BLaER1 treated with 17β-estradiol and CSF1 and Interleukin-3, amounts not matched to agents 10 nM and 100 nM (cell line): ENCODE measurements at regions not wholly inside any gene's neighbourhood (a gene's known extent, or its start where the extent isn't known, plus 50 kb on each side); places are given as distances from the start of the nearest gene placed in this dataset.

Source experiments
- H3K27ac ChIP-seq, 11 experiments: shearing (Covaris generic); formaldehyde crosslinking; 2 replicates each; pipeline ENCODE4 v1.8.1; 2022
- H3K27me3 ChIP-seq, 11 experiments: shearing (Covaris generic); formaldehyde crosslinking; 2 replicates each; pipeline ENCODE4 v1.8.1; 2022
- H3K36me3 ChIP-seq, 11 experiments: shearing (Covaris generic); formaldehyde crosslinking; 2 replicates each; pipeline ENCODE4 v1.8.1; 2022
- H3K4me1 ChIP-seq, 10 experiments: shearing (Covaris generic); formaldehyde crosslinking; 2 replicates each; pipeline ENCODE4 v1.8.1; 2022
- H3K4me2 ChIP-seq, 11 experiments: shearing (Covaris generic); formaldehyde crosslinking; 2 replicates each; pipeline ENCODE4 v1.8.1; 2022
- H3K4me3 ChIP-seq, 10 experiments: shearing (Covaris generic); formaldehyde crosslinking; 2 replicates each; pipeline ENCODE4 v1.8.1; 2022
- H3K9ac ChIP-seq, 11 experiments: shearing (Covaris generic); formaldehyde crosslinking; 2 replicates each; pipeline ENCODE4 v1.8.1; 2022
- H3K9me3 ChIP-seq, 11 experiments: shearing (Covaris generic); formaldehyde crosslinking; replicated peaks in 1 of 11; 2 replicates each; pipeline ENCODE4 v1.8.1; 2022
- H4K20me1 ChIP-seq, 11 experiments: shearing (Covaris generic); formaldehyde crosslinking; 2 replicates each; pipeline ENCODE4 v1.8.1; 2022
- Cebpa-rat ChIP-seq, 11 experiments: shearing (Covaris generic); IDR thresholded peaks; 2 replicates each; pipeline ENCODE4 v1.8.1; 2022

DNA sequence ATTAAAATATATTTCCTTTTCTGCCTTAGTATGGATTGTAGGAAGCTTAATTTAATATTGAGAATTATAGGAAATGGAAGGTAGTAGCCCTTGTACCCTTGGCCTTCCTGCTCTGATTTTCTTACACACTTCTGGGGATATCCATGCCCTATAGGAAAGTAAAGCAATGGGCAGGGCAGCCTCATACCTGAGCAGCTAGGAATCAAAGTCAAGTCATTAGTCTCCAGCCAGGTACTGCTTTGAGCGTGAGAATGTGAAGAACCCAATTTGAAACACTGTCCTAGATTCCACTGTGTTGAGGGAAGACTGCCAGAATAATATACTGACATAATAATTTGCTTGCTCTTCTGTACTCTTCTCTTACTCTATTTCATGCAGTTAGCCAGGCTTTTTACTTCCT, 51.0 kb upstream of the L3MBTL3 start:
- Histone ChIP-seq H4K20me1 (no peaks in the 10 kb centered on the region), H3K27me3 (no peaks in the 10 kb centered on the region), H3K4me1 (no peaks in the 10 kb centered on the region), H3K9me3 (peaks cover 0 to 6% (median 0%) of the 10 kb centered on the region in 11 experiments; a peak in 1 of 22 replicates), H3K4me3 (no peak overlapping the region), H3K4me2 (no peak overlapping the region), H3K9ac (no peak overlapping the region), H3K36me3 (no peaks in the 10 kb centered on the region), H3K27ac (no peak overlapping the region)
- no peak for TF ChIP-seq Cebpa-rat (IDR thresholded peaks at IDR 0.05)

DNA sequence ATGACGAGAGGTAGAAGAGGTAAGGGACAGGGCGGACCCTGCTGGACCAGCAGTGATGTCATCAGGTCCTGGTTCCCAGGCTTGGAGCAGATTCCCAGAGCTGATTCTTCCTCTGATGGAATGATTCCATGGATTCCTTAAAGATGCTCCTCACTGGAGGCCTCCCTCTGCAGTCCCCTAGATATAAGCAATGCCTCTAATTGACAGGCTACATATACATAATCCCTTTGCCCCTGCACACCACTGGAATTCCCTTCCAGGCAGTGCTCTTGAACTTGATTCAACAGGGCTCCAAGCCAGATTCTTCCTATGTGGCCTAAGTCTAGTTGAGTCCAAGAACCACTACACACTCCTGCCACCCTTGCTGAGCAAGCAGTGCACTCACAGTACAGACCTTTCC, 52.3 kb upstream of the L3MBTL3 start:
- Histone ChIP-seq H3K4me1 (no peaks in the 10 kb centered on the region), H4K20me1 (no peaks in the 10 kb centered on the region), H3K9me3 (peaks cover 0 to 6% (median 0%) of the 10 kb centered on the region in 11 experiments; a peak in 1 of 22 replicates), H3K36me3 (no peaks in the 10 kb centered on the region), H3K27me3 (no peaks in the 10 kb centered on the region), H3K9ac (no peak overlapping the region), H3K4me3 (no peak overlapping the region), H3K4me2 (no peak overlapping the region), H3K27ac (no peak overlapping the region)
- no peak for TF ChIP-seq Cebpa-rat (IDR thresholded peaks at IDR 0.05)

DNA sequence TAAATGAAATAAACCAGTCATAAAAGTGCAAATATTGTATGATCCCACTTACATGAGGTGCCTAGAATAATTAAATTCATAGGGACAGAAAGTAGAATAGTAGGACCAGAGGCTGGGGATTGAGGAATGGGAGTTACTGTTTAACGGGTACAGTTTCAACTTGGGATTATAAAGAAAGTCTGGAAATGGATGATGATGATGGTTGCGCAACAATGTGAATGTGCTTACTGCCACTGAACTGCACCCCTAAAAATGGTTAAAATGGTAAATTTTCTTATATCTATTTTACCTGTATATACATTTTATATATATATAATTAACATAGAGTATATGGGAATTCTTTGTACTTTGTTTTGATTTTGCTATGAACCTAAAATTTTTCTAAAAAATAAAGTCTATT, 53.3 kb upstream of the L3MBTL3 start:
- Histone ChIP-seq H3K9ac (no peak overlapping the region), H3K36me3 (no peaks in the 10 kb centered on the region), H3K27me3 (no peaks in the 10 kb centered on the region), H3K9me3 (peaks cover 0 to 6% (median 0%) of the 10 kb centered on the region in 11 experiments; a peak in 1 of 22 replicates), H3K4me1 (no peaks in the 10 kb centered on the region), H3K4me3 (no peak overlapping the region), H4K20me1 (no peaks in the 10 kb centered on the region), H3K4me2 (no peak overlapping the region), H3K27ac (no peak overlapping the region)
- TF ChIP-seq Cebpa-rat (IDR thresholded peaks at IDR 0.05): peak in 7 of 11 experiments; percentile 24 to 81 (median 43); a peak in 7 of 22 replicates

DNA sequence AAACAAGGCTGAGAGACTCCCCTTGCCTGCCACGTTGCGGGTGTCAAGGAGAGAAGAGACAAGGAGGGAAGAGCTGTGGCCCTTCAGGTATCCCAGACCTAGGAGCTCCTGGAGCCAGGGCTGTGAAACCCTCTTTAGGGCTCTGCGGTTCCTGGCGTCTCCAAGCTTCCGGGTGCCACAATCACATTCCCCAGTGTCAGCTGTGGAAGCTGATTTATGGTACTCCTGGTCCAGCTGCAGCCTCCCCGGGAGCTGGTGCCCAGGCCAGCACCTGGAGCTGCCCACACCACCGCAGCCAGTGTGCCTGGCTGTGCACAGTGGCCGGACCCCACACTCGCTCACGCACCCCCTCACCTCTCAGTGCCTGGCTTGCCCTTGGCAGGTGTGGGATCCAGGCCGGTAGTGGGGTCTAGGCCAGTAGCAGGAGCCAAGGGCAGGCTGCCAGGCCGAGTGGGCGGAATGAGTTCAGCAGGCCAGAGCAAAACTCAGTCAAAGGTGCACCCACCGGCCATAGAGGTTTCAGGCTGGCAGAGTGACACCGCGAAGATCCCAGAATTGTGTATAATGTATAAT, 58.9 kb upstream of the L3MBTL3 start:
- no peak for TF ChIP-seq Cebpa-rat (IDR thresholded peaks at IDR 0.05)
- Histone ChIP-seq H3K9ac (no peak overlapping the region), H3K36me3 (no peaks in the 10 kb centered on the region), H3K4me1 (no peaks in the 10 kb centered on the region), H3K4me3 (no peak overlapping the region), H3K4me2 (no peak overlapping the region), H3K27ac (no peak overlapping the region), H4K20me1 (no peaks in the 10 kb centered on the region), H3K9me3 (peaks cover 13 to 23% (median 19%) of the 10 kb centered on the region in 11 experiments), H3K27me3 (no peaks in the 10 kb centered on the region)

DNA sequence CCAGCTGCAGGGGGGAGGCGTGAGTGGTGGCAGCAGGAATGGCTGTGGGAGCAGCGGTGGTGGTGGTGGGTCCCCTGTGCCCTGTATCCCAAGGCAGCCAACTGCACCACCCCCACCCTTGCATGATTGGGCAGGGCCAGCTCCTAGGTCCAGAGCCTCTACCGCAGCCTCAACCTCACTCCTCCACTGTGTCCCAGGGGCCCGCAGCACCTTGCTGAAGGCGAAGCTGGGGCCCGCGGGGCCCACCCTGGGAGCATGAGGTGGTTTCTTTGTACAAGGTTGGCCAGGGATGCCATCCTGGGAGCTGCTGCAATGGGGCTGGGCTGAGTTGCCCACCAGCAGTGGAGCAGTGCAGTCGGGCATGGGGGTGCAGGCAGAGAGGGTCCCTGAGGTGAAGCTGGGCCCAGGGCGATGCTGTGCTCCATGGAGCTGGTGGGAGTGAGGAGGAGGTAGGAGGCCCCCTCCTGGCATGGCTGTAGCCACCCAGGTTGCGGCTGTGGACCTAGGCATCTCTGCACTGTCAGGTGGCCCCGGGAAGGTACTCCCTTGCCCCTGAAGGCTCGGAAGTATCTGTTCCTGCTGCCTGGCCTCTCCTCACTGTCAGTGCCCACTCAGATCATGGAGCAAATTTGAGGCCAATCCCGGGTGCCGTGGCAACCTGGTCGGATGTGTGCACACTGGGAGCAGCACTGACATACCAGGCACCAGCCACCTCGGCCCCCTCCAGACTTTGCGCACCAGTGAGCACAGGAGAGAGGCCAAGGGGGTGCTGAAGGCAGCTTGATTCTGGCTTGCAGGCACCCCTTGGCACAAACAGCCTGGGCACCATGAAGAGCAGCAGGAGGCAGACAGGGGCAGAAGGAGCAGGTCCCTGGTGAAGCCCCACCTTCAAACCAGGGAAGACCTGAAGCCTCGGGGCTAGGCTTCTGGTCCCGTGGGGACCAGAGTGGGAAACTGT, 60.2 kb upstream of the L3MBTL3 start:
- no peak for TF ChIP-seq Cebpa-rat (IDR thresholded peaks at IDR 0.05)
- Histone ChIP-seq H4K20me1 (no peaks in the 10 kb centered on the region), H3K36me3 (no peaks in the 10 kb centered on the region), H3K27me3 (no peaks in the 10 kb centered on the region), H3K4me1 (no peaks in the 10 kb centered on the region), H3K9ac (no peak overlapping the region), H3K27ac (no peak overlapping the region), H3K9me3 (peaks cover 13 to 22% (median 19%) of the 10 kb centered on the region in 11 experiments), H3K4me2 (no peak overlapping the region), H3K4me3 (no peak overlapping the region)

DNA sequence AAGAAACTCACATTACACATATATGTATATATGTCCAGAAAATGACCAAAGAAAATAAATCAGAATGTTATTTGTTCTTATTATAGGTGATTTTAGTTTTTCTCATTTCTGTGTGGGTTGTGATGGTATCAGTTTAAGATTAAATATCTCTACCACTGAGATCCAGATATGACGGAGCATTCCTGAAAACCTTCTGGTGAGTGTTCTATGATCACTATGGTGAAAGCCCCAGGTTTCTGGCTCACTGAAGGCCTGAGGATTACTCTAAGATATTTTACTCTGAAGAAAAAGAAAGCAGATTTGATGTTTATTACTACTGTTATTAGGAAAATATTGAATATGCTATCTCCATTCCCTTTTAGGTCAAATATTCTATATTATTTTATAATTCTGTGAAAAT, 62.8 kb upstream of the L3MBTL3 start:
- no peak for TF ChIP-seq Cebpa-rat (IDR thresholded peaks at IDR 0.05)
- H3K9me3 ChIP-seq: peaks cover 13 to 22% (median 19%) of the 10 kb centered on the region in 11 experiments
- H4K20me1 ChIP-seq: no peaks in the 10 kb centered on the region
- H3K4me2 ChIP-seq: no peak overlapping the region
- no peaks in the 10 kb centered on the region for H3K4me1 ChIP-seq
- no peak overlapping the region for H3K9ac ChIP-seq
- no peak overlapping the region for H3K27ac ChIP-seq
- no peak overlapping the region for H3K4me3 ChIP-seq
- no peaks in the 10 kb centered on the region for H3K36me3 ChIP-seq
- no peaks in the 10 kb centered on the region for H3K27me3 ChIP-seq

DNA sequence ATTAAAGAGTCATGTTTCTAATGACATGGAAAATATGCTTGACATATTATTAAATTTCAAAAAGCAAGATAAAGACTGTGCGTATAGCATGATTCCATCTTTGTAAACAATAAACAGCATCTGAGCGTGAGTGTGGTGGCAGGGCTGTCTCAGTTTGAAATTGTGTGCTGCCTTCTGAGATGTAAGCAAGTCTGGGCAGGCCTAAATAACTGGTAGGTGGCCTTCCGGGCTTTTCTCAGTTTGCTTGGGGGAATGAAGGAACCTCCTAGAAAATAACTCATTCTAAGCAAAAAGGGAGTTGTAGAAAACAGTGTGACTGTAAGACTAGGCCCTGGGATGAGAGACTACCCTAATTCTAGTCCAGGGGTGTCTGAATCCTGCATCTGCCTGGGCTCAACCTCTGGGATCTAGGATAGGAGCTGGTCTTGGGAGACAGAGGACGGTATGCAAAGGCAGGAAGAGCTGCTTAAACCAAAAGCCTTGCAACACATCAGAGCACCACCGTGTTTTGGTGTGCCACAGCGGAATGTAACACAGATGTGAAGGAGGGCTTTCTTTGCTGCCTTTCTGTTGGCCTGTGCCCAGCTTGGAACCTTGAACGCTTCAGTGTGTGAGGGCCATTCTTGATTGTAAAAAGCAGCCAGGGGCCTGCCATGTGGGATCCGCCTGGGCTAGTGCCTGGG, 63.5 kb upstream of the L3MBTL3 start:
- peaks cover 13 to 22% (median 19%) of the 10 kb centered on the region in 11 experiments for H3K9me3 ChIP-seq
- no peak overlapping the region for H3K9ac ChIP-seq
- H3K27ac ChIP-seq: no peak overlapping the region
- no peaks in the 10 kb centered on the region for H4K20me1 ChIP-seq
- no peaks in the 10 kb centered on the region for H3K36me3 ChIP-seq
- no peak overlapping the region for H3K4me3 ChIP-seq
- H3K27me3 ChIP-seq: no peaks in the 10 kb centered on the region
- H3K4me1 ChIP-seq: no peaks in the 10 kb centered on the region
- no peak for TF ChIP-seq Cebpa-rat (IDR thresholded peaks at IDR 0.05)
- H3K4me2 ChIP-seq: no peak overlapping the region

DNA sequence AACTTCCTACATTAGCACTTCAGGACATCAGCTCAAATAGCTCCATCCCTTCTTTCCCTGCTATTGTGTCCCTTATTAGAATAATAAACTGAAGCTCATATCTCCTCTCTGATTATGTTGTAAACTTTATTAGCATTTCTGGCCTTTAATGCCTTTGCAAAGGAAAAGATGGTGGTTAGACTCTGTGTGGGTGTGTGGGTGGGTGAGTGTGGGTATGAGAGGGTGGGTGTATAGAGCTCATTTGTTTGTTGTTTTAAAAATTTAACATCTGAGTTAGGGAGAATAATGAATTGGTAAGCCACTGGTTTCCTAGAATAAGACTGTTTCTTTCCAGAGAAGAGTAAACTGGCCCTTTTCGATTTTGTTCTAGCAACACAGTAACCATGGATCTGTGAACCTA, 70.6 kb upstream of the L3MBTL3 start:
- H3K27me3 ChIP-seq: no peaks in the 10 kb centered on the region
- TF ChIP-seq Cebpa-rat (IDR thresholded peaks at IDR 0.05): no peak
- H3K9ac ChIP-seq: no peak overlapping the region
- no peaks in the 10 kb centered on the region for H3K36me3 ChIP-seq
- H3K27ac ChIP-seq: no peak overlapping the region
- H3K4me1 ChIP-seq: no peaks in the 10 kb centered on the region
- no peak overlapping the region for H3K4me2 ChIP-seq
- no peaks in the 10 kb centered on the region for H4K20me1 ChIP-seq
- no peaks in the 10 kb centered on the region for H3K9me3 ChIP-seq
- H3K4me3 ChIP-seq: no peak overlapping the region

DNA sequence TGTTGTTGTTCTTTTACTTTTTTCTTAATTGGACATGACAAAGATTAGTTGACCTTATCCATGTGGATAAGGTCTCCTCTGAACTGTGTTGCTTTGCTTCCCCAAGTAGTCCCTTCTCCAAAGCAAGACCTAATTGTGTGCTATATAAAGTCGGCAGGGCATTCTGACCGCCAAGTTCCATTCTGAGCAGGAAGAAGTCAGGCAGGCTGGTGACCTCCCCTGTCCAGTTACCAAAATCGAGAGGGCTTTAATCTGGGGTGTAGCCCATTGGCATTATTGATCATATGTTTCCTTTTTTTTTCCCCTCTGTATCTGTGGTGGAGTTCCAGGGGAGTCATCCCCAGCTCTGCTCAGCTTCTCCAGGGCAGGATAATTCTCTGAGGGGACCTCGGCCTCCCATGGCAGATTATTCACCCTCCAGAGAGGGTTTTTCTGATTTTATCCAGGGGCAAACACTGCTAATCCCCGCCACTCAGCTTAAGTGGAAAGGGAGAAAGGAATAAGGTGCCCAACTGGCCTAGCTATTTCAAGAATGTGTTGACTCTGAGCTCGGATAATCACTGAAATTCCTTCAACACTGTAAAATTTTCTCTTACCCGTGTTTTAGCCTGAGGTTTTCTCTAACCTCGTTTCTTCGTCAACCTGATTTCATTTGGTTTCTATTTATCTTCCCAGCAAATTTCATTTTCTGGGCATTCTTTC, 71.8 kb upstream of the L3MBTL3 start:
- H3K4me1 ChIP-seq: no peaks in the 10 kb centered on the region
- no peaks in the 10 kb centered on the region for H3K9me3 ChIP-seq
- no peaks in the 10 kb centered on the region for H4K20me1 ChIP-seq
- no peak overlapping the region for H3K27ac ChIP-seq
- H3K27me3 ChIP-seq: no peaks in the 10 kb centered on the region
- H3K9ac ChIP-seq: no peak overlapping the region
- no peak overlapping the region for H3K4me2 ChIP-seq
- no peak for TF ChIP-seq Cebpa-rat (IDR thresholded peaks at IDR 0.05)
- H3K36me3 ChIP-seq: no peaks in the 10 kb centered on the region
- H3K4me3 ChIP-seq: no peak overlapping the region
